Right lobe of liver (tissue), 4 donors: ENCODE measurements at regions not wholly inside any gene's neighbourhood (a gene's known extent, or its start where the extent isn't known, plus 50 kb on each side); places are given as distances from the start of the nearest gene placed in this dataset.

Source experiments
- POLR2A ChIP-seq: fragments of 450-650 bp; IDR thresholded peaks from one replicate; pipeline ENCODE4 v1.6.1; 2017; ENCODE audit warnings: antibody characterized with exemption, mild to moderate bottlenecking
- TF ChIP-seq, protein P1 (sequence below), 4 donors: fragments of 200-600 bp in 3 of 4; fragments of 450-650 bp in 1 of 4; IDR thresholded peaks; one replicate each; pipeline versions ENCODE4 v1.5.1 to v1.8.0; 2016 to 2022; ENCODE audit warnings: antibody characterized with exemption in 4 of 4, mild to moderate bottlenecking in 2 of 4
- donor health status: DM: no; HTN: no; CAD: no.
- donor health status: DM: no; HTN: no; CAD: no.
- donor health status: DM: no; HTN: yes; CAD: no.

DNA sequence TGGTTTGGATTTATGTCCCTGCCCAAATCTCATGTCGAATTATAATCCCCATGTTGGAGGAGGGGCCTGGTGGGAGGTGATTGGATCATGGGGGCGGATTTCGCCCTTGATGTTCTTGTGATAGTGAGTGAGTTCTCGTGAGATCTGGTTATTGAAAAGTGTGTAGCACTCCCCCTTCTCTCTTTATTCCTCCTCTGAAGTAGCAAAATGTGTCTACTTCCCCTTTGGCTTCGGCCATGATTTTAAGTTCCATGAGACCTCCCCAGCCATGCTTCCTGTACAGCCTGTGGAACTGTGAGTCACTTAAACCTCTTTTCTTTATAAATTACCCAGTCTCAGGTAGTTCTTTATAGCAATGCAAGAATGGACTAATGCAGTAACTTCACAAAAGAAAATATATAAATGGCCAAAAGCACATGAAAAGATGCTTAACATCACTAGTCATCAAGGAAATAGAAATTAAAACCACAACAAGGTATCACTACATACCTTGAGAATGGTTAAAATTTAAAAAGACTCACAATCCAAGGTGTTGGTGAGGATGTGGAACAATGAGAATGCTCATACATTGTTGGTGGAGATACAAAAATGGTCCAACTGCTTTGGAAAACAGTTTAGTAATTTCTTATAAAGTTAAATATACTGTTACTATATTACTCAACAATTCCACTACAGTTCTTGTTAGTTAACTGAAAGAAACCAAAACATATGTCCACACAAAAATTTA lies 218.7 kb downstream of the SNX10 start:
- TF ChIP-seq, protein P1, sequence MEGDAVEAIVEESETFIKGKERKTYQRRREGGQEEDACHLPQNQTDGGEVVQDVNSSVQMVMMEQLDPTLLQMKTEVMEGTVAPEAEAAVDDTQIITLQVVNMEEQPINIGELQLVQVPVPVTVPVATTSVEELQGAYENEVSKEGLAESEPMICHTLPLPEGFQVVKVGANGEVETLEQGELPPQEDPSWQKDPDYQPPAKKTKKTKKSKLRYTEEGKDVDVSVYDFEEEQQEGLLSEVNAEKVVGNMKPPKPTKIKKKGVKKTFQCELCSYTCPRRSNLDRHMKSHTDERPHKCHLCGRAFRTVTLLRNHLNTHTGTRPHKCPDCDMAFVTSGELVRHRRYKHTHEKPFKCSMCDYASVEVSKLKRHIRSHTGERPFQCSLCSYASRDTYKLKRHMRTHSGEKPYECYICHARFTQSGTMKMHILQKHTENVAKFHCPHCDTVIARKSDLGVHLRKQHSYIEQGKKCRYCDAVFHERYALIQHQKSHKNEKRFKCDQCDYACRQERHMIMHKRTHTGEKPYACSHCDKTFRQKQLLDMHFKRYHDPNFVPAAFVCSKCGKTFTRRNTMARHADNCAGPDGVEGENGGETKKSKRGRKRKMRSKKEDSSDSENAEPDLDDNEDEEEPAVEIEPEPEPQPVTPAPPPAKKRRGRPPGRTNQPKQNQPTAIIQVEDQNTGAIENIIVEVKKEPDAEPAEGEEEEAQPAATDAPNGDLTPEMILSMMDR (IDR thresholded peaks at IDR 0.05) = no peak
- no peak for TF ChIP-seq POLR2A
